Mesenteric fat pad (tissue), 1 donor: ENCODE measurements at regions not wholly inside any gene's neighbourhood (a gene's known extent, or its start where the extent isn't known, plus 50 kb on each side); places are given as distances from the start of the nearest gene placed in this dataset.
"Not testable (repeated sequence)": the region's sequence is repeated elsewhere in the genome, so short reads cannot be mapped to it uniquely, and the experiment has no call there.

ENCODE experiments used
- DNase-seq: peaks from one replicate; pipeline ENCODE4 v3.0.0-alpha.2; 2020; ENCODE audit warnings: low spot score
- donor health status: DM: yes; HTN: yes; CAD: no.

- no peak for DNase-seq
These were observed 321.5 kb upstream of the HNRNPA3 start for GRCh38 chr2:176891105-176891504.

- DNase-seq = no peak
These were observed 320.7 kb upstream of the HNRNPA3 start for GRCh38 chr2:176891857-176892256.

GRCh38 chr2:176892676-176893226 lies 319.8 kb upstream of the HNRNPA3 start:
- DNase-seq = no peak

GRCh38 chr2:176895158-176895557 lies 317.4 kb upstream of the HNRNPA3 start:
- DNase-seq = no peak

- no peak for DNase-seq
These were observed 310.1 kb upstream of the HNRNPA3 start for GRCh38 chr2:176902454-176902853.

GRCh38 chr2:176904053-176904452 lies 308.5 kb upstream of the HNRNPA3 start:
- DNase-seq = not testable (repeated sequence)

- no peak for DNase-seq
These were observed 305.3 kb upstream of the HNRNPA3 start for GRCh38 chr2:176907341-176907740.

GRCh38 chr2:176910828-176911227 lies 301.8 kb upstream of the HNRNPA3 start:
- no peak for DNase-seq

- DNase-seq = no peak
These were observed 298.6 kb upstream of the HNRNPA3 start for GRCh38 chr2:176913955-176914354.

- DNase-seq = no peak
These were observed 298.2 kb upstream of the HNRNPA3 start for GRCh38 chr2:176914371-176914770.

GRCh38 chr2:176922545-176922944 lies 290.0 kb upstream of the HNRNPA3 start:
- not testable (repeated sequence) for DNase-seq

- DNase-seq = no peak
These were observed 289.4 kb upstream of the HNRNPA3 start for GRCh38 chr2:176923205-176923604.

GRCh38 chr2:176924909-176925534 lies 287.6 kb upstream of the HNRNPA3 start:
- no peak for DNase-seq

- DNase-seq = no peak
These were observed 286.1 kb upstream of the HNRNPA3 start for GRCh38 chr2:176926453-176926852.

- DNase-seq = not testable (repeated sequence)
These were observed 283.2 kb upstream of the HNRNPA3 start for GRCh38 chr2:176929387-176929786.

GRCh38 chr2:176931588-176932563 lies 280.7 kb upstream of the HNRNPA3 start:
- DNase-seq = no peak

- DNase-seq = no peak
These were observed 278.5 kb upstream of the HNRNPA3 start for GRCh38 chr2:176934131-176934530.

- DNase-seq = no peak
These were observed 277.7 kb upstream of the HNRNPA3 start for GRCh38 chr2:176934869-176935415.

- DNase-seq = no peak
These were observed 277.0 kb upstream of the HNRNPA3 start for GRCh38 chr2:176935543-176936102.

GRCh38 chr2:176936410-176936809 lies 276.2 kb upstream of the HNRNPA3 start:
- DNase-seq = no peak

- DNase-seq = no peak
These were observed 267.6 kb upstream of the HNRNPA3 start for GRCh38 chr2:176944998-176945397.

GRCh38 chr2:176947754-176948153 lies 264.8 kb upstream of the HNRNPA3 start:
- DNase-seq = no peak
